SK-N-SH treated with all-trans-retinoic acid at 6 μM for 48 hours (cell line): ENCODE measurements at regions not wholly inside any gene's neighbourhood (a gene's known extent, or its start where the extent isn't known, plus 50 kb on each side); places are given as distances from the start of the nearest gene placed in this dataset.

ENCODE experiments used
- ARNTL ChIP-seq: fragments of 450-650 bp; formaldehyde crosslinking; IDR thresholded peaks from 2 replicates; pipeline ENCODE4 v1.5.0; 2020; ENCODE audit warnings: low read depth, mild to moderate bottlenecking, moderate library complexity, borderline replicate concordance
- CSRNP3 ChIP-seq: fragments of 250-450 bp; sonication (Bioruptor Pico); IDR thresholded peaks from 2 replicates; pipeline ENCODE4 v1.5.1; 2021; ENCODE audit warnings: mild to moderate bottlenecking, moderate library complexity
- POU6F1 ChIP-seq: fragments of 250-450 bp; sonication (Bioruptor Pico); IDR thresholded peaks from 2 replicates; pipeline ENCODE4 v1.8.0; 2021; ENCODE audit warnings: low read depth, mild to moderate bottlenecking, moderate library complexity, borderline replicate concordance

DNA sequence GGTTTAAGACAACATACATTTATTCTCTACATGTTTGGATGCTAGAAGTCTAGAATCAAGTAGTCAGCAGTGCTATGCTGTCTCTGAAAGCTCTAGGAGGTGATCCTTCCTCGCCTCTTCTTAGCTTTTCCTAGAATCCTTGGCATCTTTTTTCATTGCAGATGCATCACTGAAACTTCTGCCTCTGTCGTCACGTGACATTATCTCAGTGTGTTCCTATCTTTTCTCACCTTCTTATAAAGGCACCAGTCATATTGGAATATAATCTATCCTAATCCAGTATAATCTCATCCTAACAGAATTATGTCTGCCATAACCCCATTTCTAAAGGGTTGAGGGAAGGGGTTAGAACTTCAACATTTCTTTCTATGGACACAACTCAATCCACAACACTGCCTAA is 851.2 kb upstream of the CRIM1 start:
- TF ChIP-seq CSRNP3 (CRISPR knock-in tag) = no peak
- TF ChIP-seq ARNTL (CRISPR knock-in tag) = no peak
- no peak for TF ChIP-seq POU6F1
